NOMO-1 treated with dmso at 0.1 percent for 144 hours (cell line): ENCODE measurements at regions not wholly inside any gene's neighbourhood (a gene's known extent, or its start where the extent isn't known, plus 50 kb on each side); places are given as distances from the start of the nearest gene placed in this dataset.
"Not testable (repeated sequence)": the region's sequence is repeated elsewhere in the genome, so short reads cannot be mapped to it uniquely, and the experiment has no call there.

Experiments used
- DNase-seq: peaks from one replicate; lab custom pipeline; 2025; ENCODE audit not compliant: unreplicated experiment; lab: John Stamatoyannopoulos, UW

- peak; percentile 97 for DNase-seq
Observed at GRCh38 chr11:67805253-67806126, 131.1 kb upstream of the ALDH3B2 start.

GRCh38 chr11:67804435-67805252 is 130.2 kb upstream of the ALDH3B2 start:
- DNase-seq = not testable (repeated sequence)

GRCh38 chr11:67803519-67803918 is 129.1 kb upstream of the ALDH3B2 start:
- not testable (repeated sequence) for DNase-seq

- DNase-seq = not testable (repeated sequence)
Observed at GRCh38 chr11:67803055-67803454, 128.6 kb upstream of the ALDH3B2 start.

- not testable (repeated sequence) for DNase-seq
Observed at GRCh38 chr11:67802623-67803022, 128.2 kb upstream of the ALDH3B2 start.

GRCh38 chr11:67801397-67801796 is 127.0 kb upstream of the ALDH3B2 start:
- DNase-seq = not testable (repeated sequence)

- not testable (repeated sequence) for DNase-seq
Observed at GRCh38 chr11:67800591-67800990, 126.2 kb upstream of the ALDH3B2 start.

GRCh38 chr11:67799808-67800207 is 125.4 kb upstream of the ALDH3B2 start:
- DNase-seq = not testable (repeated sequence)

- DNase-seq = not testable (repeated sequence)
Observed at GRCh38 chr11:67797726-67798521, 123.5 kb upstream of the ALDH3B2 start.

GRCh38 chr11:67795746-67796145 is 121.3 kb upstream of the ALDH3B2 start:
- no peak for DNase-seq

GRCh38 chr11:67793750-67794149 is 119.3 kb upstream of the ALDH3B2 start:
- not testable (repeated sequence) for DNase-seq

GRCh38 chr11:67792273-67792990 is 118.0 kb upstream of the ALDH3B2 start:
- DNase-seq = not testable (repeated sequence)

GRCh38 chr11:67791598-67792170 is 117.3 kb upstream of the ALDH3B2 start:
- DNase-seq = not testable (repeated sequence)

GRCh38 chr11:67788341-67788695 is 113.9 kb upstream of the ALDH3B2 start:
- DNase-seq = not testable (repeated sequence)

- DNase-seq = not testable (repeated sequence)
Observed at GRCh38 chr11:67787681-67788340, 113.4 kb upstream of the ALDH3B2 start.

GRCh38 chr11:67781967-67782366 is 107.5 kb upstream of the ALDH3B2 start:
- not testable (repeated sequence) for DNase-seq

- DNase-seq = not testable (repeated sequence)
Observed at GRCh38 chr11:67781506-67781905, 107.1 kb upstream of the ALDH3B2 start.

- peak; percentile 59 for DNase-seq
Observed at GRCh38 chr11:67780056-67780455, 105.6 kb upstream of the ALDH3B2 start.

GRCh38 chr11:67779189-67779875 is 104.9 kb upstream of the ALDH3B2 start:
- not testable (repeated sequence) for DNase-seq
